Effector memory CD4-positive, alpha-beta T cell (primary cell): ENCODE measurements at regions not wholly inside any gene's neighbourhood (a gene's known extent, or its start where the extent isn't known, plus 50 kb on each side); places are given as distances from the start of the nearest gene placed in this dataset.
"Not testable (repeated sequence)": the region's sequence is repeated elsewhere in the genome, so short reads cannot be mapped to it uniquely, and the experiment has no call there.

Experiments used
- DNase-seq, 3 donors: peaks; one replicate each; pipeline ENCODE4 v3.0.0-alpha.2; 2020
- H3K27ac ChIP-seq: 2 replicates; pipeline ENCODE4 v1.7.0; 2013; ENCODE audit warnings: mild to moderate bottlenecking, low read length, moderate library complexity; ENCODE audit not compliant: insufficient read depth, poor library complexity, severe bottlenecking
- H3K27me3 ChIP-seq: replicated peaks from 2 replicates; pipeline ENCODE4 v1.7.0; 2013; ENCODE audit warnings: mild to moderate bottlenecking, low read length; ENCODE audit not compliant: insufficient read depth, control insufficient read depth, poor library complexity, severe bottlenecking
- H3K36me3 ChIP-seq: 2 replicates; pipeline ENCODE4 v1.7.0; 2013; ENCODE audit warnings: mild to moderate bottlenecking, low read length, moderate library complexity; ENCODE audit not compliant: control insufficient read depth, insufficient read depth
- H3K4me1 ChIP-seq: 2 replicates; pipeline ENCODE4 v1.7.0; 2013; ENCODE audit warnings: low read length, mild to moderate bottlenecking; ENCODE audit not compliant: control insufficient read depth, insufficient read depth, poor library complexity, severe bottlenecking
- H3K4me3 ChIP-seq: 2 replicates; pipeline ENCODE4 v1.7.0; 2013; ENCODE audit warnings: low read length, low read depth, mild to moderate bottlenecking; ENCODE audit not compliant: insufficient read depth, poor library complexity, severe bottlenecking
- H3K9me3 ChIP-seq: 2 replicates; pipeline ENCODE4 v1.7.0; 2013; ENCODE audit warnings: mild to moderate bottlenecking, low read length, moderate library complexity; ENCODE audit not compliant: control insufficient read depth

DNA sequence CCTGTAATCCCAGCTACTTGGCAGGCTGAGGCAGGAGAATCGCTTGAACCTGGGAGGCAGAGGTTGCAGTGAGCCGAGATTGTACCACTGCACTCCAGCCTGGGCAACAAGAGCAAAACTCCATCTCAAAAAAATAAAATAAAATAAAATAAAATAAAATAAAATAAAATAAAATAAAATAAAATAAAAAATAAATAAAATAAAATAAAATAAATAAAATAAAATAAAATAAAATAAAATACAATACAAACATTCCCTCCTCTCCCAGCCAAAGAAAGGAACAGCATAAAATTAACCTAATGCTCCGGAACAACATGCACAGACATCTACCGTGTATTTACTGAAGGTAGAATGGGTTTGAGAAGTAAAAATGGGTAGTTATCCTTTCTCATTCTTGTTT is 521.9 kb upstream of the FAM174A start:
- H3K27ac ChIP-seq, H3K36me3 ChIP-seq, H3K4me3 ChIP-seq, H3K9me3 ChIP-seq, H3K27me3 ChIP-seq, DNase-seq, H3K4me1 ChIP-seq: not testable (repeated sequence)

DNA sequence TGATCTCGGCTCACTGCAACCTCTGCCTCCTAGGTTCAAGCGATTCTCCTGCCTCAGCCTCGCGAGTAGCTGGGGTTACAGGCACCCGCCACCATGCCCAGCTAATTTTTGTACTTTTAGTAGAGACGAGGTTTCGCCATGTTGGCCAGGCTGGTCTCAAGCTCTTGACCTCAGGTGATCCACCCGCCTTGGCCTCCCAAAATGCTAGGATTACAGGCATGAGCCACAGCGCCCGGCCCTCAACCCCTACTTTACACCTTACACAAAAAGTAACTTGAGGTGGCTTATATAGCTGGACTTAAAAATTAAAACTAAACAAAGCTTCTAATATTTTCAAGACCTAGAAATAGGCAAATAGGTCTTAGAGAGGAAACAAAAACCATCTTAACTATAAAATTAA is 524.0 kb upstream of the FAM174A start:
- not testable (repeated sequence) for H3K9me3 ChIP-seq, H3K27me3 ChIP-seq, H3K4me3 ChIP-seq, DNase-seq, H3K27ac ChIP-seq, H3K4me1 ChIP-seq, H3K36me3 ChIP-seq

DNA sequence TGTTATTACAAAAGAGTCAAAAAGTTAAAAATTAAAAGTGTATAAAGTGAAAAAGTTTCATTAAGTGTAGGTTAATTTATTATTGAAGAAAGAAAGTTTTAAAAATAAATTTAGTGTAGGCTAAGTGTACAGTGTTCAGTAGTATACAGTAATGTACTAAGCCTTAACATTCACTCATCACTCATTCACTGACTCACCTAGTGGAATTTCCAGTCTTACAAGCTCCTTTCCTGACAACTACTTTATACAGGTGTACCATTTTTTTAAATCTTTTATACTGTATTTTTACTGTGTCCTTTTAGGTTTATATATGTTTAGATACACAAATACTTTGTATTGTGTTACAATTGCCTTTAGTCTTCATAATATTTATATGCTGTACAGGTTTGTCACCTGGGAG is 530.2 kb upstream of the FAM174A start:
- no peak overlapping the region for H3K27ac ChIP-seq
- no peaks in the 10 kb centered on the region for H3K36me3 ChIP-seq
- no peaks in the 10 kb centered on the region for H3K27me3 ChIP-seq
- H3K9me3 ChIP-seq = no peaks in the 10 kb centered on the region
- DNase-seq = no peak
- H3K4me3 ChIP-seq = no peak overlapping the region
- H3K4me1 ChIP-seq = no peaks in the 10 kb centered on the region

DNA sequence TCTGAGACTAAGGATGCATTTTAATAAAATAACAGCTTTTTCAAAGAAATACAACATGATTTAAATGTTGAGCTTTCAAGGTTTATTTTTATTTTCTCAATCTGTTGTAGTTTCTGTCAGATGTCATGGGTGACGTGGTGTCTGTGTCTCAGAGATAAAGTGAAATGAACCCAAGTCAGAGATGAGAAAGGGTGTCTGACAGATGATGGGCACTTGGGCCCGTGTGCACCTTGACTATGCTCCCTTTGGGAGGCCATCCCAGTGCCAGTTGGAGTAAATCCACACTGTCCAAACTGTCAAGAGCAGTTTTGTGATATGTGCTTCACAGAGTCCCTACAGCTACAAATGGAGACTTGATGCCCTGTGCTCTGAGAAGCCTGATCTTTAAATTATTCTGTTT is 536.9 kb upstream of the FAM174A start:
- Histone ChIP-seq H3K4me3 (no peak overlapping the region), H3K36me3 (no peaks in the 10 kb centered on the region), H3K4me1 (no peaks in the 10 kb centered on the region), H3K27me3 (peaks cover 2% of the 10 kb centered on the region), H3K9me3 (no peaks in the 10 kb centered on the region), H3K27ac (no peak overlapping the region)
- DNase-seq = no peak

DNA sequence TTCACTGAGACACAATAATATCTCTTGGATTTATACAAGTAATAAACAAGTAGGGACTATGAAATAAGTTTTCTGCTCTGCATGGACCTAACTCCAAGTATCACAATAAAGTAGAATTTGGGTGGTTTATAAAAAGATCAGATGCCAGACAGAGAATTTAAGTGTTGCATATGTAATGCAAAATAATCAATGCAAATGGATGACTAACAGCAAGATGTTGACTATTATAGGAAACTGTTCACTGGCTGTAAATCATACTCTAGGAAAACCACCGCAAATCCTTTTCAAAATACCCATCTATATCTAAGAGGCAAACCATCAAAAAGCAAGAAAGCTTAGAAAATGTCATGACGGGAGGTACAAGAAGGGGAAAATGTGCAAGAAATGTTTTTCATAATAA is 539.8 kb upstream of the FAM174A start:
- Histone ChIP-seq H3K27ac (no peak overlapping the region), H3K4me1 (no peaks in the 10 kb centered on the region), H3K36me3 (no peaks in the 10 kb centered on the region), H3K27me3 (peaks cover 2% of the 10 kb centered on the region), H3K9me3 (no peaks in the 10 kb centered on the region), H3K4me3 (no peak overlapping the region)
- no peak for DNase-seq

DNA sequence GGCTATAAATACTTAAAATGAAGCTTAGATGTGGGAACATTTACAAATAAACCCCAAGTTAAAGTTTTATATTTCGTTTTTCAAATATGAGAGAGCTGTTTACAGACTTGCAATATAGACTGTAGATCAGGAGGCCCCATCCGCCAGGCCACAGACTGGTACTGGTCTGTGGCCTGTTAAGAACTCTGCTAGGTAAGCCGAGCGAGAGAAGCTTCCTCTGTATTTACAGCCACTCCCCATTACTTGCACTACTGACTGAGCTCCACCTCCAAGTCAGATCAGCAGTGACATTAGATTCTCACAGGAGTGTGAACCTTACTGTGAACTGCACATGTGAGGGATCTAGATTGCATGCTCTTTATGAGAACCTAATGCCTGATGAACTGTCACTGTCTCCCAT is 561.4 kb upstream of the FAM174A start:
- no peak for DNase-seq
- no peaks in the 10 kb centered on the region for H3K27me3 ChIP-seq
- H3K27ac ChIP-seq = no peak overlapping the region

DNA sequence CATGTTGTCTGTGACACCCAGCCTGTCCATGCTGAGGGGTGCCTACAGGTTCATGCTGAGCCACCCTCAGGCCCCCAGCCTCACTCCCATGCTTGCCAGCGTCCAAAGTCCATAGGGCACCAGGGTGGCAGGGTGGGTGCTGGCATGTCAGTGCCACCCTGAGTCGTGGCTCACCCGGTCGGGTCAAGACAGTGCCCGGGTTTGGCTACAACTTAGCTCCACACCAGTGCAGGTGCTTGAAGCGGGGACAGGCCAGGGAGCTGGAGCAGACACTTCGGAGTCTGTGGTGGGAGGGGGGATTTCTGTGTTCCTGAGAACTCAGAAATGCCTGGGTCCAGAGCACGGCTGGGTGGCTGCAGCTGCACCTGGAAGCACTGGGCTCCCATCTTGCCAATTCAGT is 579.2 kb upstream of the FAM174A start:
- Histone ChIP-seq H3K27me3 (no peaks in the 10 kb centered on the region), H3K9me3 (no peaks in the 10 kb centered on the region), H3K4me1 (no peaks in the 10 kb centered on the region), H3K36me3 (no peaks in the 10 kb centered on the region), H3K27ac (no peak overlapping the region), H3K4me3 (no peak overlapping the region)
- no peak for DNase-seq

More for the DNA sequence above, 561.4 kb upstream of the FAM174A start:
- Histone ChIP-seq H3K4me1 (no peaks in the 10 kb centered on the region), H3K4me3 (no peak overlapping the region), H3K36me3 (no peaks in the 10 kb centered on the region), H3K9me3 (no peaks in the 10 kb centered on the region)

DNA sequence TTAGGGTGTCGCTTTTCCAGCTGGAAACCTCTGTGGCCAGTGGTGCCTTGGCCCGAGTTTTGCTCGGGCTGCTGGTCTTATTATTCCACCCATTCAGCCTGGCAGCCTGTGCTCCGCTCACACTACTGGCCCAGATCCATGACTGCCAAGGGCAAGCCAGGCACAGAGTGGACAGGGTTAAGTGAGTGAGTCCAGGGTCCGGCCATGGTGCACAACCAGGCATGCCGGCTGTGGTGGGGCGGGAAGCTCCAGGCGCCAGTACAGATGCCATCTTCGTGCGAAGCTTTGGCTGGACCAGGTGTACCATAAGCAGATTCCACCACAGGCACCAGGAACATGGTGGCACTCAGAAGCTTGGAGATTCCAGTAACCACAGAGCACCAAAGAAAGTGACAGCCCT is 580.2 kb upstream of the FAM174A start:
- no peak overlapping the region for H3K4me3 ChIP-seq
- no peaks in the 10 kb centered on the region for H3K36me3 ChIP-seq
- no peak for DNase-seq
- H3K4me1 ChIP-seq = no peaks in the 10 kb centered on the region
- no peaks in the 10 kb centered on the region for H3K27me3 ChIP-seq
- H3K9me3 ChIP-seq = no peaks in the 10 kb centered on the region
- H3K27ac ChIP-seq = no peak overlapping the region

DNA sequence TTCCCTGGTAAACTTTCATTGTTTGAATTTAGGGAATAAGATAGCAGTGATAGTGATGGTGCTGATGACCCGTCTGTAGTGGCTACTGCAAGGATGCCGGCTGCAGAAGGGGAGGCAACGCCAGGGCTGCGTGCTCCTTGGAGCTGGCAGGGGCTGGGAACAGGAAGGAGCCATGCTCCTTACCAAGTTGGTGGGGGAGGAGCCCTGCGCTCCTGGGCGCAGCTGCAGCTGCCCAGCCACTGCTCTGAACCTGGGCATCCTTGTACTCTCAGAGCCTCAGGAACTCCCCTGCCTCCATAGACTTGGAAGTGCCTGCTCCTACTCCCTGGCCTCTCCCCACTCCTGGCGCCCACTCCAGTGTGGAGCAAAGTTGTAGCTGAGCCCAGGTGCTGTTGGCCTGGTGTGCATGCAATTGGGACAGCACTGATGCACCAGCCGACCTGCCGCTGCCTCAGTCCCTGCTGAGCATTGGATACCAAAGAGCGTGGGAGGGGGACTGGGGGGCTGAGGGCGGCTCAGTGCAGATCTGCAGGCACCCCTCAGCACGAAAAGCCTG is 585.1 kb upstream of the FAM174A start:
- H3K9me3 ChIP-seq = no peaks in the 10 kb centered on the region
- no peaks in the 10 kb centered on the region for H3K4me1 ChIP-seq
- no peak overlapping the region for H3K4me3 ChIP-seq
- H3K36me3 ChIP-seq = no peaks in the 10 kb centered on the region
- DNase-seq = no peak
- H3K27ac ChIP-seq = no peak overlapping the region
- H3K27me3 ChIP-seq = no peaks in the 10 kb centered on the region

DNA sequence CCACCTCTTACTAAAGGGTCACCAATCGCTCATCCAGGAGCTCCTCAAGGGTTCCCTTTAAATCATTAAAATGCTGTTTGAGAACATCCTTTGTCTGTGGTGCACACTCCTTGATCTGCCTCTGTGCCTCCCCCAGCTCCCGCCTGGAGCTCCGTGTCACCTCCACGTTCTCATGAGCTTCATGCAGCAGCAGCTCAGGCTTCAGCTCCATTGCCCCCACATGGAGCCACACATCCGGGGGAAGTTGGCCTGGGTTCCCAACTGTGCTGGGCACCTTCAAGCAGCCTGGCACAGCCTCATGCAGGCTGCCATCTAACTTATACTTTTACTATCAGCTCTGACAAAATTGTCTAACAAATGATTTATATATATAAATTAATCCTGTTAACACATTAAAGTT is 585.8 kb upstream of the FAM174A start:
- Histone ChIP-seq H3K4me3 (no peak overlapping the region), H3K27me3 (no peaks in the 10 kb centered on the region), H3K27ac (no peak overlapping the region), H3K4me1 (no peaks in the 10 kb centered on the region), H3K9me3 (no peaks in the 10 kb centered on the region), H3K36me3 (no peaks in the 10 kb centered on the region)
- DNase-seq = no peak

DNA sequence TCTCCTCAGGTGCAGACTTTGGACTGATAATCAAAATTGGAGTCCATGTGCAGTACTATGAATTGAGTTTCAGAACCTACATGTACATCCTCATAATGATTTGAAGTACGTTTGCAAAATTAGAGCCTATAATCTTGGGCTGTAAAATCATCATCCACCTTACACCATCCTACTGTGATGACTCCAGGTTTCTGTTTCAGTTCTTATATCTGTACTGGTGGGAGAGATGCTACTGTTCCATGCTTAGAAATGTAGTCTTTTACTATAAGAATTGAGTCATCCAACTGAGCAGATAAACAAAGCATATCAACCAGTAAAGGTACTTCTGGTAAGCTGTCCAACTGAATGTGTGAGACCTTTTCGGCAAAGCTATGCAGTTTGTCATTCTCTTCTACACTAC is 586.3 kb upstream of the FAM174A start:
- Histone ChIP-seq H3K4me3 (no peak overlapping the region), H3K27me3 (no peaks in the 10 kb centered on the region), H3K36me3 (no peaks in the 10 kb centered on the region), H3K9me3 (no peaks in the 10 kb centered on the region), H3K4me1 (no peaks in the 10 kb centered on the region), H3K27ac (no peak overlapping the region)
- no peak for DNase-seq
